ENCODE measurements at regions not wholly inside any gene's neighbourhood (a gene's known extent, or its start where the extent isn't known, plus 50 kb on each side); places are given as distances from the start of the nearest gene placed in this dataset.

DNA sequence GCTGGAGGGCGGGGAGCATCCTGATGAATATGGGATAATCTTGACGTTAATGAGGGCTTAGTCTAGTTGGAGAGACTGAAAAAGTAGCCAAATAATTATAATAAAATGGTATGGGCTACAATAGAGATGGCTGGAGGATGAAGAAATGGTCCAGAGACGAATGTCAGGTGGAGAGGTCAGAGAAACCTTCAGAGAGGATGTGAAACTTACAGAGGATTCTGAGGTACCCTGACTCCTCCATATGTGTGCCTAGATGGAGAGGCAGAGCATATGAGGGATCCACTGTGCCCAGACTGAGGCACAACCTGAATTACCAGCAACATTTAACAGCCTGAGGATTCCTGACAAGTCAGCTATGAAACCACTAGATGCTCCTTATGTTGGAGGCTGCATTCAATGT lies 417.0 kb downstream of the ATP23 start:
- Histone ChIP-seq H3K4me3 (ENCODE audit: low read depth, low read length) (no peak overlapping the region), H3K79me2 (ENCODE audit: control insufficient read depth, insufficient read depth, low read length, unreplicated experiment) (no peaks in the 10 kb centered on the region), H3K36me3 (ENCODE audit: insufficient read depth, low read length) (no peaks in the 10 kb centered on the region), H3K4me1 (ENCODE audit: control insufficient read depth, insufficient read depth, low read length, unreplicated experiment) (no peaks in the 10 kb centered on the region), H2AFZ (ENCODE audit: low read length, unreplicated experiment) (no peak overlapping the region), H3K27ac (ENCODE audit: low read depth, low read length) (no peak overlapping the region), H3K27me3 (ENCODE audit: insufficient read depth, low read length) (no peaks in the 10 kb centered on the region)

DNA sequence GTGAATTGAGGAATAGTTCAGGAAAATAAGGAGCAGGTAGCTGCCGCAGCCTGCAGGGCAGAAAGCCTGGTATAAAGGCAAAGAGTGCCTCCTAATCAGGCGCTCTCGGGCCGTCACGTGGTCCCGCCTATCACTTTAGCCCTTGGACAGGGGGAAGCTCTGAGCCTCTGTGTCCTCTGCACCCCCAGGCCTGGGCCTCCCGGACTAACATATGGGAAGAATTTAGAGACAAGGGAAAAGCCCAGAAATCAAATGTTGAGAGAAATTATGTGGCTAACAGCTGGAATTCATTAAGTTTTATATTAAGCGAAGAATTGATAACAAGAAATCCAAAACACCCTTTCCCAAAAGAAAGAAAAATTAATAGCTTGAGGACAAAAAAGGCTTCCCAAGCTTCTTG lies 417.7 kb downstream of the ATP23 start:
- Histone ChIP-seq H3K27ac (ENCODE audit: low read depth, low read length) (no peak overlapping the region), H3K79me2 (ENCODE audit: control insufficient read depth, insufficient read depth, low read length, unreplicated experiment) (no peaks in the 10 kb centered on the region), H3K4me3 (ENCODE audit: low read depth, low read length) (no peak overlapping the region), H3K27me3 (ENCODE audit: insufficient read depth, low read length) (no peaks in the 10 kb centered on the region), H3K36me3 (ENCODE audit: insufficient read depth, low read length) (no peaks in the 10 kb centered on the region), H2AFZ (ENCODE audit: low read length, unreplicated experiment) (no peak overlapping the region), H3K4me1 (ENCODE audit: control insufficient read depth, insufficient read depth, low read length, unreplicated experiment) (peaks cover 2% of the 10 kb centered on the region)

DNA sequence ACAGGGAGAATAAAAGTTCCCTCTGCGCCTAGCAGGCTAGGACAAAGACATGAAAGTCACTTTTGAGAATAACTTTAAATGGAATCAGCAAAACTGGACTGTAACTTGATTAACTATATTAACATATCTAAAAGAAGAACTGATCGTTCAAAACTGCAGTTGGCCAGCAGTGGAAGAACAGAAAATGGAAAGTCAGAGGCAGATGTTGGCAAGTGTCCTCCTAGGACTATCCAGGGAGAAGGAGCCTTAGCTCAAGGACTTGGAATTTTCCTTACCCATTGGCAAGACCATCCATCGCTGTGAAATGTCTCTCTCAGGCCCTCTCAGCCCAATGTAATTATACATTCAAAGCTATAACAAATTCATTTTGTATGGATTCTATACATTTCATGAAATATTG lies 419.7 kb downstream of the ATP23 start:
- Histone ChIP-seq H3K27ac (ENCODE audit: low read depth, low read length) (no peak overlapping the region), H3K4me1 (ENCODE audit: control insufficient read depth, insufficient read depth, low read length, unreplicated experiment) (peaks cover 18% of the 10 kb centered on the region), H3K36me3 (ENCODE audit: insufficient read depth, low read length) (no peaks in the 10 kb centered on the region), H3K4me3 (ENCODE audit: low read depth, low read length) (no peak overlapping the region), H3K79me2 (ENCODE audit: control insufficient read depth, insufficient read depth, low read length, unreplicated experiment) (no peaks in the 10 kb centered on the region), H2AFZ (ENCODE audit: low read length, unreplicated experiment) (no peak overlapping the region), H3K27me3 (ENCODE audit: insufficient read depth, low read length) (no peaks in the 10 kb centered on the region)

DNA sequence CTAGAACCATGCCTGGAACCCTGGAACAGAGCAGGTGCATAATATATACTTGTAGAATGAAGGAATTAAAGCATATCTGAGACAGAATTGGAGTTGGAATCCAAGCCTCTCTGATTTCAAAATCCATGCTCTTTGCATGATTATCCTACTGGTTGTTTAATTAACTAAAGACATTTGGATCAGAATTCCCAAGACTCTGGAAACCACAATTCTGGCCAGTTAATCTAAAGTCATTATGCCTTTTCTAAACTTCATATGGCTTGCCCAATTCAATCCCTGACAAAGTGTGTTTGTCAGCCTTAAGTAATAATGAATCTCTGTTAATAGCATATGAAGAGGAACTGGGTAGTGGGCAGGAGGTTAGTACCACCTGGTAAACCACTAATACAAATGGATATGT lies 422.6 kb downstream of the ATP23 start:
- H3K36me3 ChIP-seq (ENCODE audit: insufficient read depth, low read length): no peaks in the 10 kb centered on the region
- peaks cover 30% of the 10 kb centered on the region for H3K4me1 ChIP-seq (ENCODE audit: control insufficient read depth, insufficient read depth, low read length, unreplicated experiment)
- peak overlapping the region; percentile 72 for H3K27ac ChIP-seq (ENCODE audit: low read depth, low read length)
- H2AFZ ChIP-seq (ENCODE audit: low read length, unreplicated experiment): no peak overlapping the region
- H3K27me3 ChIP-seq (ENCODE audit: insufficient read depth, low read length): no peaks in the 10 kb centered on the region
- no peaks in the 10 kb centered on the region for H3K79me2 ChIP-seq (ENCODE audit: control insufficient read depth, insufficient read depth, low read length, unreplicated experiment)
- no peak overlapping the region for H3K4me3 ChIP-seq (ENCODE audit: low read depth, low read length)

DNA sequence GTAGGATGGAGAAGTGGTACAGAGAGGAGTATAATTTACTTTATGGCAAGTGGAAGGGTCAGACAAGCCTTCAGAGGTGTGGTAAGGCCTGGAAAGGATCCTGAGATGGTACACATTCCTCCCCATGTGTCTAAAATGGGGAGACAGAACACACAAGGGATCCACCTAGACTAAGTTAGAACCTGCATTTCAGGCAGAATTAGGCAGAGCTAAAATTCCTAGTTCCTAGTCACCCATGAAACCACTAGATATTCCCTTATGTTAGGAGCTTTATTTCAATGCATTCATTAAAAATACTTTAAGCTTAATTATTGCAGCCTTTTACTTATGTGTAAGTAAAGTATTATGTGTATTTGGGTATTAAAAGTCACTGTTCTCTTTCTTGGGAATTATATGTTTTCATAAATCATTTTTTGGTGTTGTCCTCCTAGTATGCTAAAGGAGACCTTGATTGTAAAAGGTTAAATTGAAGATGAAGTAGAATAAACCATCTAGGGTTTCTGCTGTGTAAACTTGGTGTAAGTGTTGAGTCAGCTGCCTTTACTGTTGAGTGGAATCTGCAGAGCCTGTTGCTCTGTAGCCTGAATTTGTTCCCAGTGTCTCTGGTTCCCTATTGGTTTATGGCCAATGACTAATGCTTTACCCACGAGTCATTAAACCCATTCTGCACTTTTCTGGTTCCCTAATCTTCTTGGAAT lies 423.2 kb downstream of the ATP23 start:
- H3K79me2 ChIP-seq (ENCODE audit: control insufficient read depth, insufficient read depth, low read length, unreplicated experiment): no peaks in the 10 kb centered on the region
- H3K36me3 ChIP-seq (ENCODE audit: insufficient read depth, low read length): no peaks in the 10 kb centered on the region
- H3K4me3 ChIP-seq (ENCODE audit: low read depth, low read length): no peak overlapping the region
- H3K4me1 ChIP-seq (ENCODE audit: control insufficient read depth, insufficient read depth, low read length, unreplicated experiment): peaks cover 35% of the 10 kb centered on the region
- no peak overlapping the region for H2AFZ ChIP-seq (ENCODE audit: low read length, unreplicated experiment)
- H3K27me3 ChIP-seq (ENCODE audit: insufficient read depth, low read length): no peaks in the 10 kb centered on the region
- H3K27ac ChIP-seq (ENCODE audit: low read depth, low read length): peak overlapping the region; percentile 73

DNA sequence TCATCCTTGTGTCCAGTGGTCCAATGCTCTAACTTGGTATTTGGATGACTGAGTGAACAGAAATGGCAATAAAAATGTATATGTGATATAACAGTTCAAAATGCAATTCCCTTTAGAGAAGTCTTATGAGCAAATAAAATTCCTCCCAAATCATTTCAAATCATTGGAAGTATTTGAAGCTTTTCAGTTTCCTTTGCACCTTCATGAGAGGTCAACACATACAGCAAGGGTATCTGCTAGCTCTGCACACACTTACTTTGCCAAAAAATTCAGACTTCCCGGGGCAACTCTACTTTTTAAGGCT lies 423.7 kb downstream of the ATP23 start:
- Histone ChIP-seq H3K27me3 (ENCODE audit: insufficient read depth, low read length) (no peaks in the 10 kb centered on the region), H3K27ac (ENCODE audit: low read depth, low read length) (peak overlapping the region; percentile 73), H3K79me2 (ENCODE audit: control insufficient read depth, insufficient read depth, low read length, unreplicated experiment) (no peaks in the 10 kb centered on the region), H3K4me3 (ENCODE audit: low read depth, low read length) (no peak overlapping the region), H3K4me1 (ENCODE audit: control insufficient read depth, insufficient read depth, low read length, unreplicated experiment) (peaks cover 39% of the 10 kb centered on the region), H2AFZ (ENCODE audit: low read length, unreplicated experiment) (peak overlapping the region; percentile 47), H3K36me3 (ENCODE audit: insufficient read depth, low read length) (no peaks in the 10 kb centered on the region)

DNA sequence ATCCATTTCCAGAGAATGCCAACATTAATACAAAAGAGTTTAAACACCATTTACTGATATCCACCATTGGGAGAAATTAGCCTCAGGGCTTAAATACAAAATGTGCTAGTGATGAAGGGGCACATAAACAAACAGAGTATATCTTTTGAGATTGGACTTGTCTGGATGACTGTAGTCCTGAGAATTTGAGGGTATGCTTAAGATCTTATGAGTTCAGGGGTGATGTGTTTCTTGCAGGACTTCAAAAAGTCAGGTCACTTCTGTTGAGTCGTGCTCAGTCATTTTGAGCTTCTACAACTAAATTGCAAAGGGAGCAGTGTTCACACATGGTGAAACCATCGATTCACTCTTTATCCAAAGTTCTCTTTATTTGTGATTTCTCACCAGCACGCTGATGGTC lies 425.7 kb downstream of the ATP23 start:
- no peak overlapping the region for H2AFZ ChIP-seq (ENCODE audit: low read length, unreplicated experiment)
- H3K27me3 ChIP-seq (ENCODE audit: insufficient read depth, low read length): no peaks in the 10 kb centered on the region
- H3K36me3 ChIP-seq (ENCODE audit: insufficient read depth, low read length): no peaks in the 10 kb centered on the region
- peaks cover 39% of the 10 kb centered on the region for H3K4me1 ChIP-seq (ENCODE audit: control insufficient read depth, insufficient read depth, low read length, unreplicated experiment)
- no peaks in the 10 kb centered on the region for H3K79me2 ChIP-seq (ENCODE audit: control insufficient read depth, insufficient read depth, low read length, unreplicated experiment)
- H3K27ac ChIP-seq (ENCODE audit: low read depth, low read length): no peak overlapping the region
- no peak overlapping the region for H3K4me3 ChIP-seq (ENCODE audit: low read depth, low read length)

DNA sequence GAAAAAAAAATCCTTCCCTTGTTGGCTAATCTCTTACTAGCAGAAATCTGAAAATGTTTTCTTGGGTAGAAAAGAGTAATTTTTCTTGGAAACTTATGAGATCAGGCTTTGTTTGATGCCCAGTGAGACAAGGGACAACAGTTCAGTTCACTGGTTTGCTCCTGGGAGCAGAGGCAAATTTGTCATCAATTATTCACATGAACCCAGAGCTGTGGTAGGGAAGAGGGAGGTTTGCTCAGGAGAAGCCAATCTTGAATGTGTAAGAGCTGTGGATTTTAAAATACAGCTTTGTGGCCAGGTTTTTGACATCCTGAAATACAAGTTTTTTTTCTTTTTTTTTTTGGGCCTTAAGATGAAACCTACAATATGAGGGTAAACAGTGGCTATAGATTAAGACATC lies 426.6 kb downstream of the ATP23 start:
- no peaks in the 10 kb centered on the region for H3K36me3 ChIP-seq (ENCODE audit: insufficient read depth, low read length)
- H3K79me2 ChIP-seq (ENCODE audit: control insufficient read depth, insufficient read depth, low read length, unreplicated experiment): no peaks in the 10 kb centered on the region
- no peak overlapping the region for H3K27ac ChIP-seq (ENCODE audit: low read depth, low read length)
- H2AFZ ChIP-seq (ENCODE audit: low read length, unreplicated experiment): no peak overlapping the region
- H3K4me3 ChIP-seq (ENCODE audit: low read depth, low read length): no peak overlapping the region
- H3K27me3 ChIP-seq (ENCODE audit: insufficient read depth, low read length): no peaks in the 10 kb centered on the region
- peaks cover 39% of the 10 kb centered on the region for H3K4me1 ChIP-seq (ENCODE audit: control insufficient read depth, insufficient read depth, low read length, unreplicated experiment)

DNA sequence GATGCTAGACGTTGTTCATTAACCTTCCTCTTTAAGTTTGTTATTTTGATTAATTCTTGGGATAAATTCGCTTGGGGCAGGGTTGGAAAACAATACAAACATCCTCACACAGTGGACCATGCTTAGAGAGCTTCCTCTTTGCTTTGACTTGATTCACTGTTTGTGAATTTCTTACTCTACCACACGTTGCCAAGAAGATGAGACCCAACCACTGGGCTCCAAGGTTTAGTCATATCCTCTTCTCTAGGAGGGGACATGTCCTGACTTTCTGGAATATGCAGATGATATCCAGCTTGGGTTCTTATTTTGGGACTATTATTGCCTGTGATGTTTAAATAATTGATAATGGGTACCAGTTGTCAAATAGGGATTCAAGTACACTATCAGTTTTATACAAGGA lies 428.2 kb downstream of the ATP23 start:
- Histone ChIP-seq H3K4me3 (ENCODE audit: low read depth, low read length) (no peak overlapping the region), H3K27me3 (ENCODE audit: insufficient read depth, low read length) (no peaks in the 10 kb centered on the region)

DNA sequence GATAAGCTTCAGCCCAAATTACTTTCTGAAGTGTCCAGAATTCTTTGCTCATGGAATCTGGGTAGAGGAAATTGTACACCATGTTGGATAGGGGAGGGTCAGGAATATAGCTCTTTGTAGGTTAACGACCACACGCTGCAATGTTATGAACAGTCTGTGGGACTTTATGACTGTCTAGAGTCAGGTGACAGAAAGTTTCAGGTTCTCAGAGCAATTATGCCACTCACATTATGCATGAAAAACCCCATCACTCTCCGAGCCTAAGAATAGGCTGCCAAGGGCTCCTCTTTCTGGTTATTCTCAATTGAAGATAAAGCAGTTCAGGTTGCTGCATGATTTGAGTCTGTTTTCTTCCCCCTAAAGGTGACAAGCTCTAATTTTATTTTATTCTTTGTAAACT lies 430.9 kb downstream of the ATP23 start:
- H3K36me3 ChIP-seq (ENCODE audit: insufficient read depth, low read length): no peaks in the 10 kb centered on the region
- no peak overlapping the region for H3K27ac ChIP-seq (ENCODE audit: low read depth, low read length)
- H2AFZ ChIP-seq (ENCODE audit: low read length, unreplicated experiment): no peak overlapping the region
- H3K4me1 ChIP-seq (ENCODE audit: control insufficient read depth, insufficient read depth, low read length, unreplicated experiment): peaks cover 16% of the 10 kb centered on the region
- no peaks in the 10 kb centered on the region for H3K27me3 ChIP-seq (ENCODE audit: insufficient read depth, low read length)
- no peaks in the 10 kb centered on the region for H3K79me2 ChIP-seq (ENCODE audit: control insufficient read depth, insufficient read depth, low read length, unreplicated experiment)
- H3K4me3 ChIP-seq (ENCODE audit: low read depth, low read length): no peak overlapping the region

More for the DNA sequence above, 428.2 kb downstream of the ATP23 start:
- Histone ChIP-seq H3K79me2 (ENCODE audit: control insufficient read depth, insufficient read depth, low read length, unreplicated experiment) (no peaks in the 10 kb centered on the region), H3K4me1 (ENCODE audit: control insufficient read depth, insufficient read depth, low read length, unreplicated experiment) (peaks cover 32% of the 10 kb centered on the region), H2AFZ (ENCODE audit: low read length, unreplicated experiment) (peak overlapping the region; percentile 61), H3K36me3 (ENCODE audit: insufficient read depth, low read length) (no peaks in the 10 kb centered on the region), H3K27ac (ENCODE audit: low read depth, low read length) (no peak overlapping the region)

DNA sequence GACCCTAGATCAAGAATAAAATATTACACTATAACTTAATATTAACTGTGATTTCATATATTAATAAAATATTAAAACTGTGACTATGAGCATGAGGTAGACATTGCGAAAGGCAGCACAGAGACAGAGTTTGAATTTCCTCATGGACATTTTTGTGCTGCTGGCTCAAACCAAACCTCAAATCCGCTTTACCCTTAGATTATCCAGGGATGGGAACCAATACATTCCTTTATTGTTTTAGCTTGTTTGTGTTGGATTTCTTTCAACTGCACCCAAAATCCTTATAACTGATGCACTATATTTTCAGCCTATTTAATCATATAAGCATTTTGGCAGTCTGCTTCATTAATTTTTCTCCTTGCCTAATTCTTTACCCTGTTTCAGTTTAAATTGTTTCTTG lies 436.7 kb downstream of the ATP23 start:
- Histone ChIP-seq H3K27ac (ENCODE audit: low read depth, low read length) (no peak overlapping the region), H3K4me1 (ENCODE audit: control insufficient read depth, insufficient read depth, low read length, unreplicated experiment) (no peaks in the 10 kb centered on the region), H3K4me3 (ENCODE audit: low read depth, low read length) (no peak overlapping the region), H2AFZ (ENCODE audit: low read length, unreplicated experiment) (no peak overlapping the region), H3K79me2 (ENCODE audit: control insufficient read depth, insufficient read depth, low read length, unreplicated experiment) (no peaks in the 10 kb centered on the region), H3K27me3 (ENCODE audit: insufficient read depth, low read length) (no peaks in the 10 kb centered on the region), H3K36me3 (ENCODE audit: insufficient read depth, low read length) (no peaks in the 10 kb centered on the region)
